Endothelial cell of umbilical vein (primary cell): ENCODE measurements at regions not wholly inside any gene's neighbourhood (a gene's known extent, or its start where the extent isn't known, plus 50 kb on each side); places are given as distances from the start of the nearest gene placed in this dataset.

Experiments
- BruUV-seq: library from RNA; stranded (reverse); fragments of 400-500 nt; replicated peaks from 2 replicates; lab custom pipeline; 2021; lab: Mats Ljungman, UMichigan
- CTCF ChIA-PET: fragments of 300-600, 350-600 bp; sonication (Branson Sonifier 250); formaldehyde crosslinking; loops from one replicate; lab custom pipeline; 2021; ENCODE audit warnings: antibody characterized with exemption, inconsistent platforms; lab: Charles Lee
- POLR2A ChIA-PET: fragments of 300-600, 350-600 bp; sonication (Branson Sonifier 250); formaldehyde crosslinking; loops from one replicate; lab custom pipeline; 2021; ENCODE audit warnings: antibody characterized with exemption, inconsistent platforms; lab: Charles Lee
- DNase-seq: peaks from one replicate; pipeline ENCODE4 v3.0.0-alpha.2; 2011; ENCODE audit warnings: low read depth, low spot score
- FAIRE-seq: peaks from 2 replicates; lab custom pipeline; 2011; peaks lifted over from hg19 to GRCh38; lab: Jason Lieb, UNC
- H2AFZ ChIP-seq: 2 replicates; pipeline ENCODE4 v1.6.0; 2012; ENCODE audit warnings: low read depth, low read length, control low read depth, inconsistent platforms
- H3K27ac ChIP-seq: 2 replicates; pipeline ENCODE4 v1.5.1; 2011; ENCODE audit warnings: low read depth, mild to moderate bottlenecking, control low read depth, low read length, moderate library complexity; ENCODE audit not compliant: insufficient read depth
- H3K27me3 ChIP-seq, 2 experiments: 2 replicates each; pipeline versions ENCODE4 v1.6.0 to v1.6.1; 2011; ENCODE audit warnings: low read length in 2 of 2, mixed read lengths in 1 of 2; ENCODE audit not compliant: control insufficient read depth in 2 of 2, insufficient read depth in 2 of 2
- H3K36me3 ChIP-seq, 2 experiments: 2 replicates in 1 of 2; 3 replicates in 1 of 2; pipeline ENCODE4 v1.5.1; 2011; ENCODE audit warnings: low read length in 2 of 2, mild to moderate bottlenecking in 1 of 2, moderate library complexity in 1 of 2; ENCODE audit not compliant: control insufficient read depth in 2 of 2, insufficient read depth in 2 of 2; ENCODE audit errors: extremely low read depth in 1 of 2
- H3K4me1 ChIP-seq: 3 replicates; pipeline ENCODE4 v1.5.1; 2011; ENCODE audit warnings: mild to moderate bottlenecking, low read length; ENCODE audit not compliant: control insufficient read depth, insufficient read depth; ENCODE audit errors: extremely low read depth
- H3K4me2 ChIP-seq: 2 replicates; pipeline ENCODE4 v1.6.1; 2011; ENCODE audit warnings: low read length, control low read depth, mixed read lengths; ENCODE audit not compliant: insufficient read depth
- H3K4me3 ChIP-seq, 3 experiments: fragments of 200-600 bp in 1 of 3; sonication (generic), shearing (Covaris generic) in 1 of 3; replicated peaks in 1 of 3; 2 replicates each; pipeline ENCODE4 v1.5.1; 2011 to 2016; ENCODE audit warnings: control low read depth in 3 of 3, low read length in 3 of 3, mild to moderate bottlenecking in 2 of 3, inconsistent platforms in 1 of 3, low read depth in 1 of 3, moderate library complexity in 1 of 3; ENCODE audit not compliant: insufficient read depth in 1 of 3
- H3K79me2 ChIP-seq: 2 replicates; pipeline ENCODE4 v1.6.0; 2012; ENCODE audit warnings: low read length, inconsistent platforms; ENCODE audit not compliant: control insufficient read depth, insufficient read depth
- H3K9ac ChIP-seq: replicated peaks from 2 replicates; pipeline ENCODE3; 2011; ENCODE audit warnings: low read length, control low read depth; ENCODE audit not compliant: insufficient read depth; ENCODE audit errors: extremely low read depth
- H3K9me1 ChIP-seq: replicated peaks from 3 replicates; pipeline ENCODE4 v1.6.0; 2011; ENCODE audit warnings: mild to moderate bottlenecking, low read length; ENCODE audit not compliant: control insufficient read depth, insufficient read depth; ENCODE audit errors: extremely low read depth
- H3K9me3 ChIP-seq: replicated peaks from 2 replicates; pipeline ENCODE4 v1.5.1; 2012; ENCODE audit warnings: low read length, inconsistent platforms; ENCODE audit not compliant: control insufficient read depth, insufficient read depth
- H4K20me1 ChIP-seq: replicated peaks from 2 replicates; pipeline ENCODE3; 2011; ENCODE audit warnings: mild to moderate bottlenecking, low read length; ENCODE audit not compliant: control insufficient read depth, insufficient read depth; ENCODE audit errors: extremely low read depth
- CTCF ChIP-seq, 2 donors: IDR thresholded peaks; 1 replicate in 1 of 2; 2 replicates in 1 of 2; pipeline ENCODE4 v1.5.1; 2011; ENCODE audit warnings: low read length in 2 of 2, mild to moderate bottlenecking in 2 of 2, moderate library complexity in 2 of 2, control low read depth in 1 of 2, inconsistent platforms in 1 of 2, low read depth in 1 of 2; ENCODE audit not compliant: insufficient read depth in 1 of 2; ENCODE audit errors: extremely low read depth in 1 of 2
- EZH2 ChIP-seq: IDR thresholded peaks from 2 replicates; pipeline ENCODE4 v1.6.1; 2012; ENCODE audit warnings: borderline replicate concordance, low read depth, mild to moderate bottlenecking, moderate library complexity, low read length, inconsistent platforms; ENCODE audit not compliant: severe bottlenecking
- FOS ChIP-seq: IDR thresholded peaks from 2 replicates; pipeline ENCODE4 v1.6.1; 2011; ENCODE audit warnings: mild to moderate bottlenecking, low read length, moderate library complexity, borderline replicate concordance; ENCODE audit not compliant: insufficient read depth
- GATA2 ChIP-seq: IDR thresholded peaks from 2 replicates; pipeline ENCODE4 v1.7.0; 2011; ENCODE audit warnings: low read depth, mild to moderate bottlenecking, moderate library complexity, mixed read lengths, low read length; ENCODE audit not compliant: insufficient read length, insufficient read depth
- JUN ChIP-seq: IDR thresholded peaks from 2 replicates; pipeline ENCODE4 v1.6.1; 2011; ENCODE audit warnings: borderline replicate concordance, low read depth; ENCODE audit not compliant: insufficient read length, insufficient read depth
- MYC ChIP-seq: IDR thresholded peaks from one replicate; pipeline ENCODE4 v1.6.1; 2011; ENCODE audit warnings: mild to moderate bottlenecking, low read depth, low read length
- POLR2AphosphoS5 ChIP-seq: IDR thresholded peaks from 2 replicates; pipeline ENCODE4 v1.6.1; 2012; ENCODE audit warnings: low read depth, mild to moderate bottlenecking, control low read depth, low read length, moderate library complexity; ENCODE audit not compliant: insufficient read depth
- dilution Hi-C: fragments of 300-500 bp; cut with MboI; formaldehyde crosslinking; loops from one replicate; pipeline ENCODE4 v1.15.0; 2019; ENCODE audit warnings: low sequenced_read_pairs; ENCODE audit not compliant: extremely low pct_ligation_motif_present
- intact Hi-C: fragments of 100-400 bp; cut with micrococcal nuclease; formaldehyde crosslinking; loops from one replicate; pipeline ENCODE4 v1.10.0; 2022

DNA sequence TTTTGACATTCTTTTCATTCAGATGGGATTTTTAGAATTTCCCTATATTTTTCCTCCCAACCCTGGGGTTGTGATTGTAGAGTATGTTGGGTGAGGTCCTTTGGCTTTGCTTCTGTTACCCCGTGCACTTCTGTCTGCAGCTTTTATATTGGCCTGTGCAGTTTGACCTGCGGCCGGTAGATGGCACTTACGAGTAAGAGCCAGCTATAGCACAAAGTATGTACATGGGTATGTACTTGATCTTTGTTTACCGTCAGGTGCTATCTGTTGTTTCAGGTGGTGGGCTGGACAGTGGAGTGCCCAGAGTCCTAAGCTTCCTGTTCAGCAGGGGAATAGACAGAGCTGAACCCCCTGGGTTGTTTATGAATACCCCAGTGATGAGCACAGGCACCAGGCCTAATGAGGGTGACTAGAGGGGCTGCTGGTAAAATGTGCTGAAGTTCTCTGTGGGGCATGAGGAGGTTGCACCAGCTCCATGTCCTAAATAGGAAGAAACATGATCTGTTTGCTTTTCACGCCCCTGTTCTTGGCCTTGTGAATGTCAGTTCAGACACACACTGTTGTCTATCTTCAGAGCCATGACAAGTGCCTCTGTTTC lies 58.9 kb upstream of the THUMPD2 start:
- no peaks in the 10 kb centered on the region for H3K9me3 ChIP-seq
- H3K9me1 ChIP-seq: no peaks in the 10 kb centered on the region
- H3K27me3 ChIP-seq: no peaks in the 10 kb centered on the region
- H3K36me3 ChIP-seq: no peaks in the 10 kb centered on the region
- no peak overlapping the region for H3K4me2 ChIP-seq
- DNase-seq (peak; percentile 18), FAIRE-seq (peak; percentile 79)
- dilution Hi-C loops: no loop called here
- ChIA-PET POLR2A (interaction anchor here (0.6 kb wide), 1 partner anchor 764 kb away, joined by 3 read pairs; no protein-coding TSS in a partner anchor), CTCF (interaction anchor here (0.6 to 2.6 kb wide), 23 partner anchors 8 to 1946 kb away, joined by 3 to 22 read pairs (median 4); no protein-coding TSS in a partner anchor)
- no peaks in the 10 kb centered on the region for H3K4me1 ChIP-seq
- no peak overlapping the region for H3K4me3 ChIP-seq
- H3K27ac ChIP-seq: no peak overlapping the region
- intact Hi-C loops: no loop called here
- H4K20me1 ChIP-seq: no peaks in the 10 kb centered on the region
- no TSS peak for BruUV-seq
- TF ChIP-seq EZH2: no peak
- peak; percentile 81 to 84 for TF ChIP-seq CTCF (IDR thresholded peaks at IDR 0.05; ENCODE audit: extremely low read depth in 1 of 2, insufficient read depth in 1 of 2, low read depth in 1 of 2, low read length in 2 of 2)
- H3K79me2 ChIP-seq: no peaks in the 10 kb centered on the region
- no peak overlapping the region for H2AFZ ChIP-seq
- H3K9ac ChIP-seq: no peak overlapping the region

- ChIA-PET CTCF (interaction anchor here (1.3 to 2.6 kb wide), 6 partner anchors 8 to 1862 kb away, joined by 3 to 22 read pairs (median 8); no protein-coding TSS in a partner anchor), POLR2A (no interaction called here)
- H3K4me2 ChIP-seq: no peak overlapping the region
- no peaks in the 10 kb centered on the region for H3K9me3 ChIP-seq
- DNase-seq (no peak), FAIRE-seq (no peak)
- H3K9ac ChIP-seq: no peak overlapping the region
- no peaks in the 10 kb centered on the region for H3K36me3 ChIP-seq
- intact Hi-C loops: no loop called here
- no peaks in the 10 kb centered on the region for H3K79me2 ChIP-seq
- H3K4me3 ChIP-seq: no peak overlapping the region
- BruUV-seq: no TSS peak
- H3K27me3 ChIP-seq: no peaks in the 10 kb centered on the region
- TF ChIP-seq GATA2 (no peak), JUN (no peak), FOS (no peak), MYC (no peak), CTCF (IDR thresholded peaks at IDR 0.05; ENCODE audit: extremely low read depth in 1 of 2, insufficient read depth in 1 of 2, low read depth in 1 of 2, low read length in 2 of 2) (no peak), POLR2AphosphoS5 (no peak)
- H3K27ac ChIP-seq: no peak overlapping the region
- no peak overlapping the region for H2AFZ ChIP-seq
- H3K9me1 ChIP-seq: no peaks in the 10 kb centered on the region
- H3K4me1 ChIP-seq: no peaks in the 10 kb centered on the region
- dilution Hi-C loops: no loop called here
- no peaks in the 10 kb centered on the region for H4K20me1 ChIP-seq
Observed at GRCh38 chr2:39836638-39837037, 57.6 kb upstream of the THUMPD2 start.
